ENCODE measurements at regions not wholly inside any gene's neighbourhood (a gene's known extent, or its start where the extent isn't known, plus 50 kb on each side); places are given as distances from the start of the nearest gene placed in this dataset.

GRCh38 chr19:28949535-28949934 is 263.4 kb downstream of the UQCRFS1 start:
- TF ChIP-seq CTCF (IDR thresholded peaks at IDR 0.05; ENCODE audit: control extremely low read depth, extremely low read depth, low read depth, missing control alignments): no peak
- DNase-seq (ENCODE audit: extremely low spot score): no peak
- CTCF ChIA-PET: no interaction called here
- POLR2A ChIA-PET: no interaction called here

GRCh38 chr19:28949027-28949426 is 263.9 kb downstream of the UQCRFS1 start:
- no peak for TF ChIP-seq CTCF (IDR thresholded peaks at IDR 0.05; ENCODE audit: control extremely low read depth, extremely low read depth, low read depth, missing control alignments)
- CTCF ChIA-PET: no interaction called here

GRCh38 chr19:28948566-28948965 is 264.4 kb downstream of the UQCRFS1 start:
- no peak for TF ChIP-seq CTCF (IDR thresholded peaks at IDR 0.05; ENCODE audit: control extremely low read depth, extremely low read depth, low read depth, missing control alignments)
- ChIA-PET POLR2A (no interaction called here), CTCF (no interaction called here)
- DNase-seq (ENCODE audit: extremely low spot score): no peak

More at GRCh38 chr19:28949027-28949426, 263.9 kb downstream of the UQCRFS1 start:
- DNase-seq (ENCODE audit: extremely low spot score): no peak
- POLR2A ChIA-PET: no interaction called here

GRCh38 chr19:28948026-28948425 is 264.9 kb downstream of the UQCRFS1 start:
- ChIA-PET CTCF (no interaction called here), POLR2A (no interaction called here)
- DNase-seq (ENCODE audit: extremely low spot score): no peak
- no peak for TF ChIP-seq CTCF (IDR thresholded peaks at IDR 0.05; ENCODE audit: control extremely low read depth, extremely low read depth, low read depth, missing control alignments)

GRCh38 chr19:28943651-28944050 is 269.3 kb downstream of the UQCRFS1 start:
- ChIA-PET POLR2A (no interaction called here), CTCF (interaction anchor here (2.4 kb wide), 1 partner anchor 320 kb away, joined by 8 read pairs; no protein-coding TSS in a partner anchor)
- TF ChIP-seq CTCF (IDR thresholded peaks at IDR 0.05; ENCODE audit: control extremely low read depth, extremely low read depth, low read depth, missing control alignments): no peak
- DNase-seq (ENCODE audit: extremely low spot score): no peak

- POLR2A ChIA-PET: no interaction called here
- no peak for DNase-seq (ENCODE audit: extremely low spot score)
- TF ChIP-seq CTCF (IDR thresholded peaks at IDR 0.05; ENCODE audit: control extremely low read depth, extremely low read depth, low read depth, missing control alignments): no peak
- CTCF ChIA-PET: no interaction called here
These were observed 271.1 kb downstream of the UQCRFS1 start for GRCh38 chr19:28941833-28942232.
